MM.1S (cell line): ENCODE measurements at regions not wholly inside any gene's neighbourhood (a gene's known extent, or its start where the extent isn't known, plus 50 kb on each side); places are given as distances from the start of the nearest gene placed in this dataset.

Source experiments
- CTCF ChIP-seq: fragments of 300-600 bp; sonication (generic); IDR thresholded peaks from 2 replicates; pipeline ENCODE4 v1.5.1; 2016; ENCODE audit warnings: antibody characterized with exemption, low read length, mixed read lengths
- EZH2 ChIP-seq: fragments of 300-600 bp; sonication (generic); optimal IDR thresholded peaks from 2 replicates; pipeline ENCODE3; 2017; ENCODE audit warnings: low read depth, mild to moderate bottlenecking, antibody characterized with exemption, low read length, mixed read lengths
- EZH2phosphoT487 ChIP-seq: fragments of 300-600 bp; sonication (generic); IDR thresholded peaks from 2 replicates; pipeline ENCODE4 v1.6.1; 2018; ENCODE audit warnings: antibody characterized with exemption, low read length

- no peak for TF ChIP-seq CTCF
- no peak for TF ChIP-seq EZH2
- no peak for TF ChIP-seq EZH2phosphoT487
These were observed 161.6 kb upstream of the PWP1 start for GRCh38 chr12:107523775-107524535.
